GM12878 (cell line): ENCODE measurements at regions not wholly inside any gene's neighbourhood (a gene's known extent, or its start where the extent isn't known, plus 50 kb on each side); places are given as distances from the start of the nearest gene placed in this dataset.

ENCODE experiments used
- ATAC-seq: fragments of 200-7000 bp; cut with Tn5 transposase; 3 replicates; pipeline ENCODE4 v1.9.1; 2020; ENCODE audit warnings: mild to moderate bottlenecking, moderate library complexity
- BruUV-seq: library from RNA; stranded (reverse); fragments of 400-500 nt; replicated peaks from 2 replicates; lab custom pipeline; 2021; lab: Mats Ljungman, UMichigan
- CTCF ChIA-PET: fragments of 300-600 bp; sonication (Branson Sonifier 250); formaldehyde crosslinking; extraction: SDS; loops from one replicate; lab custom pipeline; 2021; ENCODE audit warnings: inconsistent platforms; lab: Yijun Ruan, JAX
- POLR2A ChIA-PET: fragments of 350-600 bp; formaldehyde crosslinking; extraction: SDS; loops from one replicate; lab custom pipeline; 2021; ENCODE audit warnings: inconsistent platforms; lab: Charles Lee
- RAD21 ChIA-PET: fragments of 300-600 bp; sonication (Branson Sonifier 250); formaldehyde crosslinking; loops from one replicate; lab custom pipeline; 2023; ENCODE audit warnings: antibody characterized with exemption; ENCODE audit not compliant: unreplicated experiment; lab: Charles Lee
- SMC1A ChIA-PET: fragments of 300-600 bp; sonication (Branson Sonifier 250); formaldehyde crosslinking; loops from one replicate; lab custom pipeline; 2023; ENCODE audit not compliant: unreplicated experiment, uncharacterized antibody; lab: Charles Lee
- DNase-seq: peaks from one replicate; pipeline ENCODE4 v3.0.0-alpha.2; 2011; ENCODE audit warnings: low read depth, low spot score
- FAIRE-seq: peaks from 3 replicates; lab custom pipeline; 2011; peaks lifted over from hg19 to GRCh38; lab: Jason Lieb, UNC
- H2AFZ ChIP-seq: 2 replicates; pipeline ENCODE4 v1.6.0; 2011; ENCODE audit warnings: low read depth, low read length, control low read depth; ENCODE audit not compliant: control insufficient read depth
- H3K27ac ChIP-seq: 2 replicates; pipeline ENCODE4 v1.5.1; 2011; ENCODE audit warnings: control low read depth; ENCODE audit not compliant: control insufficient read depth, insufficient read depth
- H3K27me3 ChIP-seq, 2 experiments: replicated peaks in 1 of 2; 2 replicates each; pipeline versions ENCODE4 v1.6.0 to v1.6.1; 2011; ENCODE audit warnings: low read length in 1 of 2; ENCODE audit not compliant: control insufficient read depth in 2 of 2, insufficient read depth in 2 of 2
- H3K36me3 ChIP-seq, 2 experiments: 2 replicates each; pipeline ENCODE4 v1.5.1; 2011; ENCODE audit warnings: low read length in 1 of 2; ENCODE audit not compliant: control insufficient read depth in 2 of 2, insufficient read depth in 2 of 2
- H3K4me1 ChIP-seq: 2 replicates; pipeline ENCODE4 v1.6.1; 2011; ENCODE audit warnings: mild to moderate bottlenecking, low read length, moderate library complexity, mixed read lengths; ENCODE audit not compliant: control insufficient read depth, insufficient read depth
- H3K4me2 ChIP-seq: 2 replicates; pipeline ENCODE4 v1.6.0; 2011; ENCODE audit warnings: control low read depth; ENCODE audit not compliant: control insufficient read depth, insufficient read depth
- H3K4me3 ChIP-seq: fragments of 200-600 bp; sonication (generic); 2 replicates; pipeline ENCODE4 v1.5.1; 2016
- H3K79me2 ChIP-seq: 2 replicates; pipeline ENCODE4 v1.6.0; 2011; ENCODE audit warnings: low read length; ENCODE audit not compliant: control insufficient read depth, insufficient read depth
- H3K9ac ChIP-seq: 2 replicates; pipeline ENCODE4 v1.8.0; 2011; ENCODE audit warnings: low read length, control low read depth, mixed read lengths; ENCODE audit not compliant: control insufficient read depth, insufficient read depth
- H3K9me3 ChIP-seq: replicated peaks from 3 replicates; pipeline ENCODE4 v1.5.1; 2011; ENCODE audit warnings: mild to moderate bottlenecking, low read length; ENCODE audit not compliant: control insufficient read depth, insufficient read depth
- H4K20me1 ChIP-seq: 2 replicates; pipeline ENCODE4 v1.6.0; 2011; ENCODE audit not compliant: control insufficient read depth, insufficient read depth
- KAT2A ChIP-seq: conservative IDR thresholded peaks from 2 replicates; pipeline ENCODE4 v1.6.1; 2011; ENCODE audit warnings: low read depth, low read length; ENCODE audit not compliant: control insufficient read depth
- MEF2A ChIP-seq: IDR thresholded peaks from 2 replicates; pipeline ENCODE4 v1.6.1; 2011; ENCODE audit warnings: low read depth, mild to moderate bottlenecking, low read length, moderate library complexity; ENCODE audit not compliant: insufficient read depth
- NFYB ChIP-seq: IDR thresholded peaks from 2 replicates; pipeline ENCODE4 v1.6.1; 2011; ENCODE audit warnings: low read depth, mild to moderate bottlenecking, low read length, improper control_type of control experiment, moderate library complexity; ENCODE audit not compliant: insufficient read depth
- NR2F1 ChIP-seq: fragments of 450-650 bp; conservative IDR thresholded peaks from 2 replicates; pipeline ENCODE4 v1.6.1; 2017; ENCODE audit warnings: mild to moderate bottlenecking
- TCF3 ChIP-seq: IDR thresholded peaks from 2 replicates; pipeline ENCODE4 v1.6.1; 2012; ENCODE audit warnings: low read depth, mild to moderate bottlenecking, low read length, borderline replicate concordance; ENCODE audit not compliant: insufficient read depth
- TCF7 ChIP-seq: IDR thresholded peaks from 2 replicates; pipeline ENCODE4 v1.6.1; 2014; ENCODE audit warnings: antibody characterized with exemption, borderline replicate concordance
- ZNF217 ChIP-seq: fragments of 450-650 bp; IDR thresholded peaks from 2 replicates; pipeline ENCODE4 v1.6.1; 2017; ENCODE audit warnings: antibody characterized with exemption, mild to moderate bottlenecking
- WGBS: methylation state at CpG from one replicate; pipeline ENCODE4 v1.1.6; 2016; ENCODE audit warnings: low lambda C conversion rate; ENCODE audit not compliant: insufficient replicate concordance, insufficient coverage; ENCODE audit errors: missing lambda C conversion rate; 5-methylcytosine and 5-hydroxymethylcytosine counted together
- in situ Hi-C: fragments of 300-500 bp; cut with MboI; formaldehyde crosslinking; loops from 9 replicates; pipeline ENCODE4 v1.14.3; 2018; ENCODE audit warnings: mixed read lengths
- intact Hi-C: fragments of 100-400 bp; cut with micrococcal nuclease; formaldehyde crosslinking; loops from one replicate; pipeline ENCODE4 v1.14.2; 2022; ENCODE audit not compliant: unreplicated experiment
- TF ChIP-seq, protein P1 (sequence below): fragments of 450-650 bp; IDR thresholded peaks from 2 replicates; pipeline ENCODE4 v1.6.1; 2017; ENCODE audit warnings: mild to moderate bottlenecking, low read depth, inconsistent platforms; ENCODE audit not compliant: poor library complexity, severe bottlenecking
- TF ChIP-seq, protein P2 (sequence below): fragments of 450-650 bp; formaldehyde crosslinking; IDR thresholded peaks from 2 replicates; pipeline ENCODE4 v1.5.0; 2022; ENCODE audit warnings: mild to moderate bottlenecking, missing genetic modification characterization

DNA sequence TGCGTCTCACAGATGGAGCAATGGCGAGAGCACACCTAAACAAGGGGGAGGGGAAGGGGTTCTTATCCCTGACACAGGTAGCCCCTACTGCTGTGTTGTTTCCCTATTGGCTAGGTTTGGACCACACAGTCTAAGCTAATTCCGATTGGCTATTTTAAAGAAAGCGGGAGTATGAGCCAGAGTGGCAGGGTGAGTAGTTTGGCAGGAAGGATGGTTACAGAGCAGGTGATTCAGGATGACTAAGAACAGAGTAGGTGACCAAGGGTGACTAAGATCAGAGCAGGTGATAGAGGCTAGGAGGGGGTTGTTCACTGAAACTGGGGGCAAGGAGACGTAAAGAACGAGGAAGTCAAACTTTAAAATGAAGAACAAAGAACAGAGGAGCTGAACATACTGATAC lies 511.8 kb downstream of the EDEM1 start:
- TF ChIP-seq NFYB (no peak), MEF2A (no peak), TCF3 (no peak), KAT2A (no peak), NR2F1 (no peak), ZNF217 (no peak), TCF7 (no peak)
- TF ChIP-seq, protein P1, sequence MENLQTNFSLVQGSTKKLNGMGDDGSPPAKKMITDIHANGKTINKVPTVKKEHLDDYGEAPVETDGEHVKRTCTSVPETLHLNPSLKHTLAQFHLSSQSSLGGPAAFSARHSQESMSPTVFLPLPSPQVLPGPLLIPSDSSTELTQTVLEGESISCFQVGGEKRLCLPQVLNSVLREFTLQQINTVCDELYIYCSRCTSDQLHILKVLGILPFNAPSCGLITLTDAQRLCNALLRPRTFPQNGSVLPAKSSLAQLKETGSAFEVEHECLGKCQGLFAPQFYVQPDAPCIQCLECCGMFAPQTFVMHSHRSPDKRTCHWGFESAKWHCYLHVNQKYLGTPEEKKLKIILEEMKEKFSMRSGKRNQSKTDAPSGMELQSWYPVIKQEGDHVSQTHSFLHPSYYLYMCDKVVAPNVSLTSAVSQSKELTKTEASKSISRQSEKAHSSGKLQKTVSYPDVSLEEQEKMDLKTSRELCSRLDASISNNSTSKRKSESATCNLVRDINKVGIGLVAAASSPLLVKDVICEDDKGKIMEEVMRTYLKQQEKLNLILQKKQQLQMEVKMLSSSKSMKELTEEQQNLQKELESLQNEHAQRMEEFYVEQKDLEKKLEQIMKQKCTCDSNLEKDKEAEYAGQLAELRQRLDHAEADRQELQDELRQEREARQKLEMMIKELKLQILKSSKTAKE = no peak
- TF ChIP-seq, protein P2, sequence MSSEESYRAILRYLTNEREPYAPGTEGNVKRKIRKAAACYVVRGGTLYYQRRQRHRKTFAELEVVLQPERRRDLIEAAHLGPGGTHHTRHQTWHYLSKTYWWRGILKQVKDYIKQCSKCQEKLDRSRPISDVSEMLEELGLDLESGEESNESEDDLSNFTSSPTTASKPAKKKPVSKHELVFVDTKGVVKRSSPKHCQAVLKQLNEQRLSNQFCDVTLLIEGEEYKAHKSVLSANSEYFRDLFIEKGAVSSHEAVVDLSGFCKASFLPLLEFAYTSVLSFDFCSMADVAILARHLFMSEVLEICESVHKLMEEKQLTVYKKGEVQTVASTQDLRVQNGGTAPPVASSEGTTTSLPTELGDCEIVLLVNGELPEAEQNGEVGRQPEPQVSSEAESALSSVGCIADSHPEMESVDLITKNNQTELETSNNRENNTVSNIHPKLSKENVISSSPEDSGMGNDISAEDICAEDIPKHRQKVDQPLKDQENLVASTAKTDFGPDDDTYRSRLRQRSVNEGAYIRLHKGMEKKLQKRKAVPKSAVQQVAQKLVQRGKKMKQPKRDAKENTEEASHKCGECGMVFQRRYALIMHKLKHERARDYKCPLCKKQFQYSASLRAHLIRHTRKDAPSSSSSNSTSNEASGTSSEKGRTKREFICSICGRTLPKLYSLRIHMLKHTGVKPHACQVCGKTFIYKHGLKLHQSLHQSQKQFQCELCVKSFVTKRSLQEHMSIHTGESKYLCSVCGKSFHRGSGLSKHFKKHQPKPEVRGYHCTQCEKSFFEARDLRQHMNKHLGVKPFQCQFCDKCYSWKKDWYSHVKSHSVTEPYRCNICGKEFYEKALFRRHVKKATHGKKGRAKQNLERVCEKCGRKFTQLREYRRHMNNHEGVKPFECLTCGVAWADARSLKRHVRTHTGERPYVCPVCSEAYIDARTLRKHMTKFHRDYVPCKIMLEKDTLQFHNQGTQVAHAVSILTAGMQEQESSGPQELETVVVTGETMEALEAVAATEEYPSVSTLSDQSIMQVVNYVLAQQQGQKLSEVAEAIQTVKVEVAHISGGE (CRISPR knock-in tag) = no peak
- TF ChIP-seq, all 136 proteins: peak for 0
- Histone ChIP-seq H3K4me3 (no peak overlapping the region), H3K36me3 (no peaks in the 10 kb centered on the region), H4K20me1 (no peaks in the 10 kb centered on the region), H3K9ac (no peak overlapping the region), H3K79me2 (no peaks in the 10 kb centered on the region), H3K27me3 (no peaks in the 10 kb centered on the region), H3K4me1 (no peaks in the 10 kb centered on the region), H2AFZ (no peak overlapping the region), H3K4me2 (no peak overlapping the region), H3K27ac (no peak overlapping the region), H3K9me3 (no peaks in the 10 kb centered on the region)
- SMC1A ChIA-PET = no interaction called here
- ATAC-seq = no peak
- RAD21 ChIA-PET = no interaction called here
- WGBS = 79% methylated on average over 6 of the region's 6 CpGs
- FAIRE-seq = no peak
- CTCF ChIA-PET = no interaction called here
- no TSS peak for BruUV-seq
- POLR2A ChIA-PET = no interaction called here
- in situ Hi-C loops (no loop called here), intact Hi-C loops (no loop called here)
- no peak for DNase-seq
